Activated CD8-positive, alpha-beta T cell treated with anti-CD3 and anti-CD28 coated beads for 36 hours (primary cell): ENCODE measurements at regions not wholly inside any gene's neighbourhood (a gene's known extent, or its start where the extent isn't known, plus 50 kb on each side); places are given as distances from the start of the nearest gene placed in this dataset.
"Not testable (repeated sequence)": the region's sequence is repeated elsewhere in the genome, so short reads cannot be mapped to it uniquely, and the experiment has no call there.

Experiments used
- ATAC-seq: fragments of 200-7000 bp; cut with Tn5 transposase; one replicate; pipeline ENCODE4 v1.10.0; 2021; ENCODE audit warnings: mild to moderate bottlenecking, moderate library complexity
- CTCF ChIA-PET: fragments of 350-600 bp; sonication (Branson Sonifier 250); formaldehyde crosslinking; loops from one replicate; lab custom pipeline; 2021; ENCODE audit warnings: antibody characterized with exemption; lab: Charles Lee
- POLR2A ChIA-PET: fragments of 350-600 bp; sonication (Branson Sonifier 250); formaldehyde crosslinking; loops from one replicate; lab custom pipeline; 2021; ENCODE audit warnings: antibody characterized with exemption; lab: Charles Lee
- DNase-seq: peaks from one replicate; pipeline ENCODE4 v3.0.0-alpha.2; 2020
- H3K27ac Mint-ChIP-seq: one replicate; pipeline ENCODE4 v1.8.0; 2021; ENCODE audit warnings: mild to moderate bottlenecking, mixed read lengths
- H3K27me3 Mint-ChIP-seq: one replicate; pipeline ENCODE4 v1.8.0; 2021; ENCODE audit warnings: mixed read lengths
- H3K36me3 Mint-ChIP-seq: one replicate; pipeline ENCODE4 v1.8.0; 2021; ENCODE audit warnings: low read depth, mixed read lengths
- H3K4me1 Mint-ChIP-seq: one replicate; pipeline ENCODE4 v1.8.0; 2021; ENCODE audit warnings: low read depth, mixed read lengths
- H3K4me3 Mint-ChIP-seq: one replicate; pipeline ENCODE4 v1.8.0; 2021; ENCODE audit warnings: mild to moderate bottlenecking, moderate library complexity, mixed read lengths
- H3K9me3 Mint-ChIP-seq: one replicate; pipeline ENCODE4 v1.8.0; 2021; ENCODE audit warnings: mixed read lengths
- intact Hi-C: fragments of 100-400 bp; cut with micrococcal nuclease; formaldehyde crosslinking; loops from one replicate; pipeline ENCODE4 v1.10.0; 2022

GRCh38 chr21:6464419-6464818 is 4057.0 kb upstream of the TPTE start:
- intact Hi-C loops, POLR2A ChIA-PET, DNase-seq, H3K4me3 Mint-ChIP-seq, H3K36me3 Mint-ChIP-seq, H3K27me3 Mint-ChIP-seq, H3K9me3 Mint-ChIP-seq, H3K4me1 Mint-ChIP-seq, ATAC-seq, CTCF ChIA-PET, H3K27ac Mint-ChIP-seq: not testable (repeated sequence)

- H3K4me3 Mint-ChIP-seq, DNase-seq, intact Hi-C loops, H3K27ac Mint-ChIP-seq, CTCF ChIA-PET, H3K27me3 Mint-ChIP-seq, H3K4me1 Mint-ChIP-seq, ATAC-seq, H3K36me3 Mint-ChIP-seq, POLR2A ChIA-PET, H3K9me3 Mint-ChIP-seq: not testable (repeated sequence)
Measured at GRCh38 chr21:6466081-6466698, 4055.2 kb upstream of the TPTE start.

DNA sequence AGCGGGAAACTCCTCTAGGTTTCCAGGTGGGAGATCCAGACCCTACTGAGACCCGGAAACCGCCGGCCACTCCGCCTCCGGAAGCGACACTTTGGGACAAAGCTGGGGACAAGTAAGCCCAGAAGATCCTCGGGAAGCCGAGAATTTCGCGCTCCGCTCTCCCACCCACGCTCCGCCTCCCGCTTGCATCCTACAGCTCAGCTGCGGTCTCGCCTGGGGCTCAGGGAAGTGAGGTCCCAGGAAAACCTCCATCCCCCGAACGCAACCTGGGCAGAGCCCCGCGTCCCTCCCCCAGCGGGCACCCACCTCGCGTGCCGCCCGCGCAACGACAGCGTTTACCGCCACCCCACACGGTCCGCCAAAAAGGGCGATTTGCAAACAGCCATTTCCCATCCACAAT is 4054.7 kb upstream of the TPTE start:
- H3K4me3 Mint-ChIP-seq, intact Hi-C loops, H3K4me1 Mint-ChIP-seq, H3K9me3 Mint-ChIP-seq, DNase-seq, CTCF ChIA-PET, POLR2A ChIA-PET, H3K27me3 Mint-ChIP-seq, H3K36me3 Mint-ChIP-seq, H3K27ac Mint-ChIP-seq: not testable (repeated sequence)
- peak; percentile 31 for ATAC-seq

DNA sequence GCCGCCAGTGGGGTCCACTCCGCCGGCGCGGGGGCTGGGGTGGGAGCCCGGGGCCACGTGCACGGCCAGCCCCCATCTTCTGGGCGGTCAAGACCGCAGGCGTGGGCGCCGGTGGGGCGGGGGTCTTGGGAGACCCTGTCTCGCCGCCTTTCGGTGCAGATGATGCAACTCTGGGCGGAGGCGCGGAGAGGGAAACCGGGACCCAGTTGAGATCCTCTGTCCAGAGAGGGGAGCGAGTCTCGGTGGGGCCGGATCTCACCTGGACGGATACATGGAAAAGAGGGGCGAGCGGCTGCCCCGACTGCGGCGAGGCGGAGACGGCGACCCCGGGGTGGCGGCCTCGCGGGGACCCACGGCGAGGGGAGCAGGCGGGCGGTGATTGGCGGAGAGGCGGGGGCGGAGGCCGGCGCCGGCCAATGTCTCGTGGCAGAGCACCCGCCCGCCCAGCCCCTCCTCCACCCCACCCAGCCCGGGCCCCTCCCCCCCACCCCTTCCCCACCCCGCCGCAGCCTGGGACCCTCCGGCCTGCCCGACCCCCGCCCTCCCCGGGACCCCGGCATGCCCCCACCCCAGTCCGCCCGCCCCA is 4054.1 kb upstream of the TPTE start:
- intact Hi-C loops = not testable (repeated sequence)

DNA sequence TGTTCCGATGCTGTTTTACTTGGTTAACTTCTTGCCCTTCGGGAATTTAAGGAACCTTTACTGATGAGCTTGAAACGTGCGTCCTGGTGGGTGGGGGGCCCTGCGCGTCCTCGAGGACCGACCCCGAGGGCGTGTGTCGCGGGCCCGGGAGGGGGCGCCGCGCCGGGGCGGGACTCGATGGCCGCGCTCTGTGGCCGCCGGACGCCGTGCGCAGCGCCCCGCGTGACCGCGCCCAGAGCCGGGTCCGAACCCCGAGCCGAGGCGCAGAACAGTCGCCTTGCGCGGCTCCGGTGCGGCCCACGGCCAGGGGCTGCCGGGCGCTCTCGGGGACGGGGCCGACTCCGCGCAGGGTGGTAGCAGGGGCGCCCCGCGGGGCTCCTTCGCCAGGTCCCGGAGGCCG is 4053.5 kb upstream of the TPTE start:
- H3K27me3 Mint-ChIP-seq, H3K4me3 Mint-ChIP-seq, H3K4me1 Mint-ChIP-seq, H3K36me3 Mint-ChIP-seq, H3K27ac Mint-ChIP-seq, H3K9me3 Mint-ChIP-seq, POLR2A ChIA-PET, CTCF ChIA-PET, DNase-seq, intact Hi-C loops: not testable (repeated sequence)
- peak; percentile 25 for ATAC-seq

More for the DNA sequence above, 4054.1 kb upstream of the TPTE start:
- DNase-seq, CTCF ChIA-PET, H3K36me3 Mint-ChIP-seq, H3K4me3 Mint-ChIP-seq, H3K27ac Mint-ChIP-seq, H3K9me3 Mint-ChIP-seq, H3K4me1 Mint-ChIP-seq, H3K27me3 Mint-ChIP-seq, POLR2A ChIA-PET: not testable (repeated sequence)
- ATAC-seq = peak; percentile 64

- H3K27ac Mint-ChIP-seq, H3K9me3 Mint-ChIP-seq, POLR2A ChIA-PET, H3K4me1 Mint-ChIP-seq, DNase-seq, CTCF ChIA-PET, H3K27me3 Mint-ChIP-seq, intact Hi-C loops, H3K4me3 Mint-ChIP-seq, H3K36me3 Mint-ChIP-seq: not testable (repeated sequence)
- ATAC-seq = peak; percentile 25
Measured at GRCh38 chr21:6468331-6468860, 4053.0 kb upstream of the TPTE start.

DNA sequence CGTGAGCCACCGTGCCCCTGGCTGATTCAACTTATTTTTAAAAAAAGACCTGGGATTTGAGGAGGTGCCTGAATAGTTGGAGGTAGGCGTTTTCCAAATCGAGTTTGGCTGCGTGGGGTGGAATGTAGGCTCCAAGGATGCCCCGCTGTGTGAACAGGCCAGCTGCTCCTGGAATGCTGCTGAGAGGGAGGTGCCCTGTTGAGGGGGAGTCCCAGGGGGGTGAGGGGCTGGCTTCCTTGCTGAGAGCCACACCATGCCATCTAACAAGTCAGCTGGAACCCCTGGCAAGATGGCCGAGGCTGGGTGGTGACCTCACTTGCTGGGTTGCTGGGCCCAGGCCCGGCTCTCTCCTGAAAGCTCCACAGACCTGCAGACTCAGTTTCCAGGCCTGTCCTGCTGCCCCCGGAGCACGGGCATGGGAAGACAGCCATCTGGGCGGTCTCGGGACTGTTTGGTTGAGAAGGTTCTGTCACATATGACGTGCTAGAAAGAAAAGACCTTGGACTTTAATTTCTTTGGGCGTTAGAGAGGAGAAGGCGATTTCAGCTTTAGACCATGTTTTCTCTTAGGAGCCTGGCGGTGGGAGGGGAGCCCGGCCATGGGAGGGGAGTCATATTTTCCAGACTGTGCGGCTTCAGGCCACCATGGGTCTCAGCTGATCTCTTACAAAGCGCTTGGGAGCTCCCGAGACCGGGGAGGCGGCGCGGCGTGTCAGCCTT is 4047.0 kb upstream of the TPTE start:
- POLR2A ChIA-PET, H3K4me3 Mint-ChIP-seq, H3K4me1 Mint-ChIP-seq, H3K27ac Mint-ChIP-seq, H3K9me3 Mint-ChIP-seq, H3K27me3 Mint-ChIP-seq, intact Hi-C loops, ATAC-seq, H3K36me3 Mint-ChIP-seq, DNase-seq, CTCF ChIA-PET: not testable (repeated sequence)

DNA sequence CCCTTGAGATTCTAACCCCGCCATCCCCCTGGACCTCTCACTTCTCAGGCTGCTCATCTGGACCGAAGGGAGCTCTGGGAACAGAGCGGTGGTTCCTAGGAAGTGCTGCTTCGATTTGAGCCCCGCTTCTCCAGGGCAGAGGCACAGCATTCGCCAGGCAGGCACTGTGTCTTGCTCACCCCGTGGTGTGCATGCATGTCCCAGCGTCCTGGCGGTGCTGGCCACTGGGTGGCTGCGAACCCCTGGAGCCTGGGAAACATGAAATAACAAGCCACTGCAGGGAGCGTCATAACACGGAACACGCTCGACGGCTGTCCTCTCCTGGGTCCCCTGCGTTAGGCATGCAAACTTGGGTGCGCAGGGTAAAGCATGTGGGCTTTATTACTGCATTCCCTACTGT is 4040.3 kb upstream of the TPTE start:
- H3K27me3 Mint-ChIP-seq, ATAC-seq: not testable (repeated sequence)

GRCh38 chr21:6482616-6483015 is 4038.8 kb upstream of the TPTE start:
- DNase-seq, H3K27ac Mint-ChIP-seq, POLR2A ChIA-PET, H3K4me1 Mint-ChIP-seq, H3K4me3 Mint-ChIP-seq, intact Hi-C loops, H3K27me3 Mint-ChIP-seq, H3K36me3 Mint-ChIP-seq, CTCF ChIA-PET, ATAC-seq, H3K9me3 Mint-ChIP-seq: not testable (repeated sequence)

More for the DNA sequence above, 4040.3 kb upstream of the TPTE start:
- H3K27ac Mint-ChIP-seq, intact Hi-C loops, CTCF ChIA-PET, DNase-seq, H3K4me3 Mint-ChIP-seq, H3K36me3 Mint-ChIP-seq, H3K9me3 Mint-ChIP-seq, POLR2A ChIA-PET, H3K4me1 Mint-ChIP-seq: not testable (repeated sequence)

DNA sequence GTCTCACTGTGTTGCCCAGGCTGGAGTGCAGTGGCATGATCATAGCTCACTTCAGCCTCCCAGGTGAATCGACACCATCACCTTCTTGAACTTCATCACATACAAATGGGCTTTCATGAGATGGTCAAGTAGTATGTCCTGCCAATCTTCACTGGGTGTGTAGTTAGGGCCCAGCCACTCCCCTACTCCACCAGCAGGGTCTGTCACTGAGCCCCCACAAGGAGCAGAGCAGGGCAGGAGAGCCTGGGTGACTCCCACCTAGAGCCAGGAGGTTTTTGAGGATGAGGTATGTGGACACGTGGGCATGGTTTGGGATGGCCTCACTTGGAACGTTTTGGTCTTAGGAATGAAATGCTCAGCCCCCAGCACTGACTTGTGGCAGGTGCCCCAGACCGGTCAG is 4037.7 kb upstream of the TPTE start:
- H3K27me3 Mint-ChIP-seq, POLR2A ChIA-PET, H3K9me3 Mint-ChIP-seq, CTCF ChIA-PET, intact Hi-C loops, H3K27ac Mint-ChIP-seq, H3K4me1 Mint-ChIP-seq, H3K4me3 Mint-ChIP-seq, ATAC-seq, H3K36me3 Mint-ChIP-seq, DNase-seq: not testable (repeated sequence)

DNA sequence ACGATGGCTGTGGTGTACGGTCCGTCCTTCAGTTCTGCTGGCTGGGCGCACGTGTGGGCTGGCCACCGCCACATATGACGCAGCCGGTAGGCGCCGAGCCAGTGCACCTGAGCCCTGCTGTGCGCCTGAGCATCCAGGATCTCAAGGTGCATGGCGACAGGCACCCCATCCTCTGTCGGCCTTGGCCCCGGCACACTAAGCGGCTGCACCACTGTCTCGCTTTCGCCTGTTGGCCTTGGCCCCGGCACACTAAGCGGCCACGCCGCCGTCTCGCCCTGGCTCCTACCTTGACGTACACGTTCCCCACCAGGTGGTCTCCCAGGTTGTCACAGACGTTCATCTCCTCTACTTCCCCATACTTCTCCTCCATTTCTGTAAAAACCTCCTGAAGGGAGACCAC is 4034.6 kb upstream of the TPTE start:
- H3K4me1 Mint-ChIP-seq, ATAC-seq, DNase-seq, intact Hi-C loops, H3K27me3 Mint-ChIP-seq, H3K36me3 Mint-ChIP-seq, CTCF ChIA-PET, H3K4me3 Mint-ChIP-seq, H3K9me3 Mint-ChIP-seq, H3K27ac Mint-ChIP-seq, POLR2A ChIA-PET: not testable (repeated sequence)

DNA sequence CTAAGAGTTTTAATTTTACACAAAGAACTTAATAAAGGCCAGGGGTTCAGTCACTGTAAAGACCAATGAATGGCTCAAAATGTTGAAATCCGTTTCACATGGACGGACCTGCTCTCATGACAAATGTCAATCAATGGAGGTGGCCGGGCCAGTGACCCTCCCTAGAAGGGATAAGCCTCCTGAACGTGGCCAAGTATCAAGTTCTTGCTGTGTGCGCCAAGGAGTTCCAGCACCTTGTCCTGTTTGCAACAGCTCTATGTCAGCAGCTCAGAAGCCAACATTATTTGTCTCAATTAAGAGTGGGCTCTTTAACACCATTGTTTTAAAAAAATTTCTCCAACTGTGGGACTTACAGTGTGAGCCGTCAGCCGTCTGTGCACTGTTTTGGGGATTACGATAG is 4028.7 kb upstream of the TPTE start:
- ATAC-seq, H3K27ac Mint-ChIP-seq, H3K4me1 Mint-ChIP-seq, intact Hi-C loops, H3K36me3 Mint-ChIP-seq, CTCF ChIA-PET, H3K4me3 Mint-ChIP-seq, H3K27me3 Mint-ChIP-seq, H3K9me3 Mint-ChIP-seq, POLR2A ChIA-PET, DNase-seq: not testable (repeated sequence)
